ENCODE measurements at regions not wholly inside any gene's neighbourhood (a gene's known extent, or its start where the extent isn't known, plus 50 kb on each side); places are given as distances from the start of the nearest gene placed in this dataset.

- no peaks in the 10 kb centered on the region for H3K9me2 ChIP-seq (ENCODE audit: insufficient read depth)
- intact Hi-C loops (cut with micrococcal nuclease): no loop called here
- ATAC-seq (no peak), DNase-seq (ENCODE audit: low read depth, low spot score) (no peak)
- no peaks in the 10 kb centered on the region for H3K79me2 ChIP-seq (ENCODE audit: insufficient read depth, low read length)
- no peak overlapping the region for H3K4me2 ChIP-seq (ENCODE audit: low read length)
- H3K9ac ChIP-seq (ENCODE audit: low read length): no peak overlapping the region
- ChIA-PET RAD21 (ENCODE audit: low non-redundant PET in 1 of 2, low total read pairs in 2 of 2, uncharacterized antibody in 2 of 2, unreplicated experiment in 2 of 2) (no interaction called here), POLR2A (no interaction called here), CTCF (no interaction called here)
- H4K20me1 ChIP-seq (ENCODE audit: insufficient read depth): no peaks in the 10 kb centered on the region
- no peaks in the 10 kb centered on the region for H3K27me3 ChIP-seq (ENCODE audit: insufficient read depth, low read length)
- H3K4me1 ChIP-seq (ENCODE audit: control insufficient read depth in 1 of 2, insufficient read depth in 2 of 2, low read length in 2 of 2): no peaks in the 10 kb centered on the region
- H3K4me3 ChIP-seq (replicated peaks in 1 of 2; ENCODE audit: low read depth in 1 of 2, low read length in 2 of 2): no peak overlapping the region
- BruUV-seq (replicated peaks): no TSS peak
- H3K36me3 ChIP-seq (ENCODE audit: control insufficient read depth in 1 of 2, insufficient read depth in 2 of 2, low read length in 2 of 2): no peaks in the 10 kb centered on the region
- no peaks in the 10 kb centered on the region for H3K9me3 ChIP-seq (ENCODE audit: control insufficient read depth in 1 of 2, insufficient read depth in 1 of 2, low read depth in 1 of 2, low read length in 2 of 2)
- TF ChIP-seq ZFX (IDR thresholded peaks at IDR 0.05) (no peak), EZH2phosphoT487 (IDR thresholded peaks at IDR 0.05; ENCODE audit: borderline replicate concordance) (no peak), ELF1 (IDR thresholded peaks at IDR 0.05; ENCODE audit: borderline replicate concordance, low read depth) (no peak), TCF7L2 (IDR thresholded peaks at IDR 0.05; ENCODE audit: borderline replicate concordance, extremely low read depth, insufficient read depth, insufficient read length) (no peak), POLR2A (IDR thresholded peaks at IDR 0.05; ENCODE audit: borderline replicate concordance, extremely low read depth, insufficient read depth, insufficient read length) (no peak), EZH2 (IDR thresholded peaks at IDR 0.05) (no peak), CTCF (IDR thresholded peaks at IDR 0.05 in 2 of 3, conservative IDR thresholded peaks at IDR 0.05 in 1 of 3; ENCODE audit: borderline replicate concordance in 1 of 3, insufficient read depth in 1 of 3, low read depth in 2 of 3, low read length in 2 of 3) (no peak), EGR1 (IDR thresholded peaks at IDR 0.05; ENCODE audit: low read depth) (no peak), SRF (IDR thresholded peaks at IDR 0.05; ENCODE audit: low read depth) (no peak), MAX (IDR thresholded peaks at IDR 0.05) (no peak), SP1 (IDR thresholded peaks at IDR 0.05; ENCODE audit: low read depth) (no peak), FOSL1 (IDR thresholded peaks at IDR 0.05; ENCODE audit: low read depth) (no peak), ATF3 (IDR thresholded peaks at IDR 0.05) (no peak), ZNF274 (IDR thresholded peaks at IDR 0.05; ENCODE audit: low read depth, low read length) (no peak), YY1 (IDR thresholded peaks at IDR 0.05; ENCODE audit: extremely low read depth, insufficient replicate concordance, low read depth, low read length) (no peak), REST (IDR thresholded peaks at IDR 0.05; ENCODE audit: low read depth) (no peak), CBX3 (IDR thresholded peaks at IDR 0.05; ENCODE audit: low read depth) (no peak), SIN3A (IDR thresholded peaks at IDR 0.05; ENCODE audit: low read depth) (no peak)
- H2AFZ ChIP-seq (ENCODE audit: low read depth, low read length, poor library complexity, severe bottlenecking): no peak overlapping the region
- no peak overlapping the region for H3K27ac ChIP-seq (ENCODE audit: low read depth, low read length)
Measured at GRCh38 chr7:18177815-18178660, 150.4 kb upstream of the PRPS1L1 start.
